T-helper 1 cell treated with Interleukin-12 subunit alpha and Interleukin-12 subunit beta and Interleukin-4 antibody, amounts not matched to agents 30 μg/mL and 1 μg/mL, for 36 hours (primary cell): ENCODE measurements at regions not wholly inside any gene's neighbourhood (a gene's known extent, or its start where the extent isn't known, plus 50 kb on each side); places are given as distances from the start of the nearest gene placed in this dataset.
A peak's percentile ranks its signal among the peaks of the same experiment; 100 is the strongest.

ENCODE experiments used
- H3K27ac Mint-ChIP-seq: one replicate; pipeline ENCODE4 v1.8.0; 2021; ENCODE audit warnings: mild to moderate bottlenecking, mixed read lengths
- H3K27me3 Mint-ChIP-seq: one replicate; pipeline ENCODE4 v1.8.0; 2021; ENCODE audit warnings: low read depth, mixed read lengths
- H3K36me3 Mint-ChIP-seq: one replicate; pipeline ENCODE4 v1.8.0; 2021; ENCODE audit warnings: low read depth, mixed read lengths
- H3K4me1 Mint-ChIP-seq: one replicate; pipeline ENCODE4 v1.8.0; 2021; ENCODE audit warnings: low read depth, mixed read lengths
- H3K4me3 Mint-ChIP-seq: one replicate; pipeline ENCODE4 v1.8.0; 2021; ENCODE audit warnings: mild to moderate bottlenecking, moderate library complexity, mixed read lengths
- H3K9me3 Mint-ChIP-seq: one replicate; pipeline ENCODE4 v1.8.0; 2021; ENCODE audit warnings: mixed read lengths

- H3K4me3 Mint-ChIP-seq: no peak overlapping the region
- no peak overlapping the region for H3K27ac Mint-ChIP-seq
- H3K36me3 Mint-ChIP-seq: no peaks in the 10 kb centered on the region
- peaks cover 3% of the 10 kb centered on the region for H3K4me1 Mint-ChIP-seq
- H3K27me3 Mint-ChIP-seq: peaks cover 18% of the 10 kb centered on the region
- no peaks in the 10 kb centered on the region for H3K9me3 Mint-ChIP-seq
Observed at GRCh38 chr3:9301091-9301490, 51.6 kb upstream of the SRGAP3 start.

GRCh38 chr3:9301798-9302197 is 52.4 kb upstream of the SRGAP3 start:
- H3K36me3 Mint-ChIP-seq: no peaks in the 10 kb centered on the region
- H3K27ac Mint-ChIP-seq: no peak overlapping the region
- no peaks in the 10 kb centered on the region for H3K9me3 Mint-ChIP-seq
- peaks cover 3% of the 10 kb centered on the region for H3K4me1 Mint-ChIP-seq
- H3K4me3 Mint-ChIP-seq: no peak overlapping the region
- peaks cover 17% of the 10 kb centered on the region for H3K27me3 Mint-ChIP-seq

- H3K27ac Mint-ChIP-seq: no peak overlapping the region
- H3K4me1 Mint-ChIP-seq: peaks cover 3% of the 10 kb centered on the region
- H3K4me3 Mint-ChIP-seq: peak overlapping the region; percentile 38
- H3K9me3 Mint-ChIP-seq: no peaks in the 10 kb centered on the region
- H3K36me3 Mint-ChIP-seq: no peaks in the 10 kb centered on the region
- peaks cover 17% of the 10 kb centered on the region for H3K27me3 Mint-ChIP-seq
Observed at GRCh38 chr3:9302425-9303181, 53.2 kb upstream of the SRGAP3 start.

- no peaks in the 10 kb centered on the region for H3K36me3 Mint-ChIP-seq
- peaks cover 8% of the 10 kb centered on the region for H3K27me3 Mint-ChIP-seq
- H3K27ac Mint-ChIP-seq: no peak overlapping the region
- no peak overlapping the region for H3K4me3 Mint-ChIP-seq
- no peaks in the 10 kb centered on the region for H3K9me3 Mint-ChIP-seq
- H3K4me1 Mint-ChIP-seq: no peaks in the 10 kb centered on the region
Observed at GRCh38 chr3:9308298-9308990, 54.4 kb upstream of the THUMPD3 start.

GRCh38 chr3:9310043-9310442 is 52.8 kb upstream of the THUMPD3 start:
- no peak overlapping the region for H3K4me3 Mint-ChIP-seq
- peaks cover 4% of the 10 kb centered on the region for H3K27me3 Mint-ChIP-seq
- H3K4me1 Mint-ChIP-seq: no peaks in the 10 kb centered on the region
- H3K36me3 Mint-ChIP-seq: no peaks in the 10 kb centered on the region
- no peak overlapping the region for H3K27ac Mint-ChIP-seq
- H3K9me3 Mint-ChIP-seq: no peaks in the 10 kb centered on the region

- H3K27ac Mint-ChIP-seq: no peak overlapping the region
- no peaks in the 10 kb centered on the region for H3K27me3 Mint-ChIP-seq
- H3K4me1 Mint-ChIP-seq: no peaks in the 10 kb centered on the region
- no peaks in the 10 kb centered on the region for H3K9me3 Mint-ChIP-seq
- H3K36me3 Mint-ChIP-seq: no peaks in the 10 kb centered on the region
- no peak overlapping the region for H3K4me3 Mint-ChIP-seq
Observed at GRCh38 chr3:9311228-9311627, 51.6 kb upstream of the THUMPD3 start.
